Caco-2 (cell line): ENCODE measurements at regions not wholly inside any gene's neighbourhood (a gene's known extent, or its start where the extent isn't known, plus 50 kb on each side); places are given as distances from the start of the nearest gene placed in this dataset.

Experiments used
- BruUV-seq: library from RNA; stranded (reverse); fragments of 400-500 nt; replicated peaks from 2 replicates; lab custom pipeline; 2021; lab: Mats Ljungman, UMichigan
- CTCF ChIA-PET: fragments of 300-600 bp; sonication (Branson Sonifier 250); formaldehyde crosslinking; loops from one replicate; lab custom pipeline; 2022; ENCODE audit warnings: antibody characterized with exemption; lab: Charles Lee
- POLR2A ChIA-PET: fragments of 300-600 bp; sonication (Branson Sonifier 250); formaldehyde crosslinking; loops from one replicate; lab custom pipeline; 2022; ENCODE audit warnings: antibody characterized with exemption; lab: Charles Lee
- DNase-seq, 2 experiments: peaks; one replicate each; pipeline versions ENCODE4 v3.0.0 to v3.0.0-alpha.2; 2020 to 2022
- H3K27me3 ChIP-seq: replicated peaks from 2 replicates; pipeline ENCODE4 v1.6.0; 2011; ENCODE audit warnings: low read length; ENCODE audit not compliant: control insufficient read depth, insufficient read depth
- H3K36me3 ChIP-seq: 2 replicates; pipeline ENCODE4 v1.5.1; 2011; ENCODE audit warnings: low read length; ENCODE audit not compliant: control insufficient read depth, insufficient read depth
- H3K4me1 ChIP-seq: fragments of 250-450 bp; sonication (Bioruptor Pico); 2 replicates; pipeline ENCODE4 v1.5.1; 2020; ENCODE audit warnings: mild to moderate bottlenecking
- H3K4me3 ChIP-seq: 2 replicates; pipeline ENCODE4 v1.5.1; 2011; ENCODE audit warnings: low read depth, mild to moderate bottlenecking, control low read depth, low read length
- H3K9me3 ChIP-seq: fragments of 250-450 bp; sonication (Bioruptor Pico); 2 replicates; pipeline ENCODE4 v1.5.1; 2020; ENCODE audit warnings: mild to moderate bottlenecking, moderate library complexity
- H3K27ac Mint-ChIP-seq: one replicate; pipeline ENCODE4 v1.8.0; 2022; ENCODE audit warnings: mixed read lengths; ENCODE audit not compliant: unreplicated experiment
- H3K27me3 Mint-ChIP-seq: one replicate; pipeline ENCODE4 v1.8.0; 2022; ENCODE audit warnings: mixed read lengths; ENCODE audit not compliant: insufficient read depth, unreplicated experiment
- H3K36me3 Mint-ChIP-seq: one replicate; pipeline ENCODE4 v1.8.0; 2022; ENCODE audit warnings: mild to moderate bottlenecking, mixed read lengths; ENCODE audit not compliant: insufficient read depth, unreplicated experiment
- H3K4me1 Mint-ChIP-seq: one replicate; pipeline ENCODE4 v1.8.0; 2022; ENCODE audit warnings: low read depth, mixed read lengths; ENCODE audit not compliant: unreplicated experiment
- H3K4me3 Mint-ChIP-seq: one replicate; pipeline ENCODE4 v1.8.0; 2022; ENCODE audit warnings: mild to moderate bottlenecking, moderate library complexity, mixed read lengths; ENCODE audit not compliant: unreplicated experiment
- H3K9me3 Mint-ChIP-seq: one replicate; pipeline ENCODE4 v1.8.0; 2022; ENCODE audit warnings: mixed read lengths; ENCODE audit not compliant: unreplicated experiment
- CTCF ChIP-seq, 2 experiments: fragments of 200-600 bp in 1 of 2; IDR thresholded peaks; 1 replicate in 1 of 2; 2 replicates in 1 of 2; pipeline versions ENCODE4 v1.5.1 to v1.8.0; 2011 to 2022; ENCODE audit warnings: antibody characterized with exemption in 1 of 2, control low read depth in 1 of 2, inconsistent platforms in 1 of 2, low read depth in 1 of 2, low read length in 1 of 2, mild to moderate bottlenecking in 1 of 2, moderate library complexity in 1 of 2; ENCODE audit not compliant: insufficient read depth in 1 of 2, severe bottlenecking in 1 of 2, unreplicated experiment in 1 of 2
- intact Hi-C: fragments of 100-400 bp; cut with micrococcal nuclease; formaldehyde crosslinking; loops from one replicate; pipeline ENCODE4 v1.10.0; 2022; ENCODE audit not compliant: unreplicated experiment

GRCh38 chr2:153068915-153069314 lies 350.5 kb downstream of the ARL6IP6 start:
- intact Hi-C loops: no loop called here
- H3K27ac Mint-ChIP-seq: no peak overlapping the region

GRCh38 chr2:153068052-153068451 lies 349.6 kb downstream of the ARL6IP6 start:
- H3K9me3 ChIP-seq: no peaks in the 10 kb centered on the region
- Mint-ChIP-seq H3K4me1 (peaks cover 7% of the 10 kb centered on the region), H3K27ac (no peak overlapping the region)

More at GRCh38 chr2:153068915-153069314, 350.5 kb downstream of the ARL6IP6 start:
- no peak overlapping the region for H3K4me3 Mint-ChIP-seq
- Histone ChIP-seq H3K9me3 (no peaks in the 10 kb centered on the region), H3K27me3 (no peaks in the 10 kb centered on the region), H3K4me3 (no peak overlapping the region), H3K4me1 (no peaks in the 10 kb centered on the region), H3K36me3 (no peaks in the 10 kb centered on the region)
- BruUV-seq: no TSS peak
- DNase-seq: no peak
- H3K27me3 Mint-ChIP-seq: no peaks in the 10 kb centered on the region
- CTCF ChIA-PET: no interaction called here
- no peak for TF ChIP-seq CTCF (IDR thresholded peaks at IDR 0.05; ENCODE audit: insufficient read depth in 1 of 2, low read depth in 1 of 2, low read length in 1 of 2, severe bottlenecking in 1 of 2, unreplicated experiment in 1 of 2)
- POLR2A ChIA-PET: no interaction called here
- no peaks in the 10 kb centered on the region for H3K9me3 Mint-ChIP-seq
- no peaks in the 10 kb centered on the region for H3K36me3 Mint-ChIP-seq
- H3K4me1 Mint-ChIP-seq: peaks cover 7% of the 10 kb centered on the region

GRCh38 chr2:153059338-153060052 lies 341.1 kb downstream of the ARL6IP6 start:
- intact Hi-C loops: loop anchor here (5.0 kb wide), 1 partner anchor 107 kb away; no protein-coding TSS in a partner anchor
- no peak for TF ChIP-seq CTCF (IDR thresholded peaks at IDR 0.05; ENCODE audit: insufficient read depth in 1 of 2, low read depth in 1 of 2, low read length in 1 of 2, severe bottlenecking in 1 of 2, unreplicated experiment in 1 of 2)
- no peaks in the 10 kb centered on the region for H3K36me3 Mint-ChIP-seq
- Histone ChIP-seq H3K9me3 (no peaks in the 10 kb centered on the region), H3K4me3 (no peak overlapping the region), H3K36me3 (no peaks in the 10 kb centered on the region), H3K4me1 (peaks cover 18% of the 10 kb centered on the region), H3K27me3 (no peaks in the 10 kb centered on the region)
- H3K27ac Mint-ChIP-seq: peak overlapping the region; percentile 63
- ChIA-PET POLR2A (no interaction called here), CTCF (no interaction called here)
- peak overlapping the region; percentile 54 for H3K4me3 Mint-ChIP-seq
- DNase-seq: peak; percentile 43 to 57
- H3K9me3 Mint-ChIP-seq: no peaks in the 10 kb centered on the region
- no peaks in the 10 kb centered on the region for H3K27me3 Mint-ChIP-seq
- no TSS peak for BruUV-seq
- peaks cover 15% of the 10 kb centered on the region for H3K4me1 Mint-ChIP-seq

More at GRCh38 chr2:153068052-153068451, 349.6 kb downstream of the ARL6IP6 start:
- POLR2A ChIA-PET: no interaction called here
- no peaks in the 10 kb centered on the region for H3K27me3 ChIP-seq
- no peaks in the 10 kb centered on the region for H3K36me3 Mint-ChIP-seq
- CTCF ChIA-PET: no interaction called here
- DNase-seq: no peak
- TF ChIP-seq CTCF (IDR thresholded peaks at IDR 0.05; ENCODE audit: insufficient read depth in 1 of 2, low read depth in 1 of 2, low read length in 1 of 2, severe bottlenecking in 1 of 2, unreplicated experiment in 1 of 2): no peak
- H3K9me3 Mint-ChIP-seq: no peaks in the 10 kb centered on the region
- intact Hi-C loops: no loop called here
- no TSS peak for BruUV-seq
- no peaks in the 10 kb centered on the region for H3K27me3 Mint-ChIP-seq
- H3K4me3 Mint-ChIP-seq: no peak overlapping the region
- no peaks in the 10 kb centered on the region for H3K36me3 ChIP-seq
- H3K4me3 ChIP-seq: no peak overlapping the region
- H3K4me1 ChIP-seq: no peaks in the 10 kb centered on the region
